ENCODE measurements at regions not wholly inside any gene's neighbourhood (a gene's known extent, or its start where the extent isn't known, plus 50 kb on each side); places are given as distances from the start of the nearest gene placed in this dataset.

DNA sequence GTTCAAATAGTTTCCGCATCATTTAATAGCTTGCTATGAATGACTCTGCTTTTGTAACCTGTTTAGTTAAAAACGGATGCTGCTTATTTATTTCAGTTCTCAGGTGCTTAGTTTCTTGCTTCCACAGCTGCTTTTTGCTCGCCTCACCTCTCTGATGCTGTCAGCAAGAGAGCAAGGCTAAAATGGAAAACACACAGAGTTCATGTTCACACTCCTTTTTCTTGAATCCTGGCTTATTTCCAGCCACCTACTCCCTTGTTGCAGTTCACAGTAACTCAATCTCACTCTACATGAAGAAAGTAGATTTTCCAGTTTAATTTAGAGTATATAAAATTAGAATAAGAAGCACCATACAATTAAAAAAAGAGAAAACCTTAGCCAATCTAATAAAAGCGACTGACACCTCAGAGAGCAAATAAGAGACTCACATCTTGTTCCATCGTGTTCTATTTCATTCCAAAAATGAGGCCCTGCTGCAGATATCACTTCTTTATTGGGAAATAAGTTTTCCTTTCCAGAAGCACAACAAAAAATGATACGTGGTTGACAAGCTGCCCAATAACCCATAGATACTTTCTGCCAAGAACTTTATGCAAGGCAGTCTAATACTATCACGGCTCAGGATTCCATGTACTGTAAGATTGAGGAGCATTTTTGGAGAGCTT, 326.1 kb upstream of the SLITRK1 start:
- no peaks in the 10 kb centered on the region for H3K36me3 ChIP-seq
- H3K27me3 ChIP-seq, result no peaks in the 10 kb centered on the region
- TF ChIP-seq CTCF (IDR thresholded peaks at IDR 0.05), result no peak
- DNase-seq (no peak), ATAC-seq (no peak)
- H3K4me3 ChIP-seq, result no peak overlapping the region
- peaks cover 0 to 3% (median 0%) of the 10 kb centered on the region in 11 donors for H3K9me3 ChIP-seq
- WGBS, 2 donors, result 46 to 55% methylated on average over 7 of the region's 7 CpGs
- no peak overlapping the region for H3K27ac ChIP-seq
- intact Hi-C loops (cut with DNase I), result no loop called here
- H3K4me1 ChIP-seq, result no peaks in the 10 kb centered on the region

- intact Hi-C loops (cut with DNase I), result no loop called here
- H3K27ac ChIP-seq, result no peak overlapping the region
- no peaks in the 10 kb centered on the region for H3K4me1 ChIP-seq
- H3K27me3 ChIP-seq, result no peaks in the 10 kb centered on the region
- DNase-seq (no peak), ATAC-seq (no peak)
- H3K36me3 ChIP-seq, result no peaks in the 10 kb centered on the region
- peaks cover 0 to 4% (median 0%) of the 10 kb centered on the region in 11 donors for H3K9me3 ChIP-seq
- no peak for TF ChIP-seq CTCF (IDR thresholded peaks at IDR 0.05)
- H3K4me3 ChIP-seq, result no peak overlapping the region
- WGBS, 2 donors, result 86 to 87% methylated on average over 2 of the region's 2 CpGs
These were observed 325.2 kb upstream of the SLITRK1 start for GRCh38 chr13:84207509-84207908.

DNA sequence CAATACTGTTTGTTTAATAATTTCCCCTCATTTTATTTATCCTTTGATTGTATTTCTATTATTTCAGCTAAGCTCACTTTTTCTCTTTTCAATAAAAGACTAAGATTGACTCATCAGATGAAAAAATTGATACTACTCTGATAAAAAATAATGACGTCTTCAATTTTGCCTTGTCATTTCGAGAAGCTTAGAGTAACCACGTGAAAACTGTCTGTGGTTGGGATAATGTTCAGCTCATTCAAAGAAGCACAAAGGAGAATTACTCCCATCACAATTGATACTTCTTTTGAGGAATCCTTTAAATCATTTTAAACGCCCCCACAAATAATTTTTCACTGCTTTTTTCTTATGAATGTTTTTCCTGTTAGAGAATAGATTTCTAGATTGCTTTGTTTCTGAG, 318.7 kb upstream of the SLITRK1 start:
- H3K27me3 ChIP-seq, result no peaks in the 10 kb centered on the region
- peaks cover 0 to 34% (median 2%) of the 10 kb centered on the region in 11 donors for H3K9me3 ChIP-seq
- no peak for TF ChIP-seq CTCF (IDR thresholded peaks at IDR 0.05)
- H3K36me3 ChIP-seq, result no peaks in the 10 kb centered on the region
- intact Hi-C loops (cut with DNase I), result no loop called here
- H3K4me3 ChIP-seq, result no peak overlapping the region
- no peak for DNase-seq
- H3K4me1 ChIP-seq, result no peaks in the 10 kb centered on the region
- ATAC-seq, result no peak
- 63 to 70% methylated on average over 4 of the region's 4 CpGs for WGBS, 2 donors
- H3K27ac ChIP-seq, result no peak overlapping the region

GRCh38 chr13:84192125-84192524, 309.9 kb upstream of the SLITRK1 start:
- intact Hi-C loops (cut with DNase I), result no loop called here
- ATAC-seq, result no peak
- H3K36me3 ChIP-seq, result no peaks in the 10 kb centered on the region
- no peak for TF ChIP-seq CTCF (IDR thresholded peaks at IDR 0.05)
- no peaks in the 10 kb centered on the region for H3K4me1 ChIP-seq
- no peak for DNase-seq
- H3K4me3 ChIP-seq, result no peak overlapping the region
- no peak overlapping the region for H3K27ac ChIP-seq
- 59 to 67% methylated on average over 3 of the region's 3 CpGs for WGBS, 2 donors
- no peaks in the 10 kb centered on the region for H3K27me3 ChIP-seq
- peaks cover 0 to 31% (median 0%) of the 10 kb centered on the region in 11 donors for H3K9me3 ChIP-seq
